ENCODE measurements at regions not wholly inside any gene's neighbourhood (a gene's known extent, or its start where the extent isn't known, plus 50 kb on each side); places are given as distances from the start of the nearest gene placed in this dataset.

DNA sequence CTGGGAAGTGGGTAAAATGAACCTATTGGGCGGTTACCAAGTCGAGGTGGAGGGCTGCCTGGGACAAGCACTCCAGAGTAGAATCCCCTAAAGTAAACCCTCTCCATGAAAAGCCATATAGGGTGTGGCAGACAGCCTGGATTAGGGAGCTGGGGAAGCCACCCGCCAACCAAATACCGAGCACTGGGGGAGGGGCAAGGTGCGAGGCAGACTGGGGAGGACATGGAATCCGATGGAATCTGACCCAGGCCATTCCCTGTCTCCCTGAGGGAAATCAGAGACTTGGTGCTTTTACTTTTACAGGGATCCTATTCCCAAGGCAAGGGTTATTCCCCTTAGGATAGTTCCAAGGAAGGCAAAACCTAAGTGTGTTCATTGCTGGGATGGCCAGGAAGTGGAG lies 130.9 kb upstream of the HSD17B12 start:
- DNase-seq (ENCODE audit: low read depth), result no peak
- Histone ChIP-seq H3K27me3 (ENCODE audit: control insufficient read depth, insufficient read depth, low read length) (peaks cover 36% of the 10 kb centered on the region), H3K4me3 (ENCODE audit: low read depth, low read length) (no peak overlapping the region), H3K36me3 (ENCODE audit: control insufficient read depth, insufficient read depth, low read length) (no peaks in the 10 kb centered on the region)
- TF ChIP-seq, protein P1, sequence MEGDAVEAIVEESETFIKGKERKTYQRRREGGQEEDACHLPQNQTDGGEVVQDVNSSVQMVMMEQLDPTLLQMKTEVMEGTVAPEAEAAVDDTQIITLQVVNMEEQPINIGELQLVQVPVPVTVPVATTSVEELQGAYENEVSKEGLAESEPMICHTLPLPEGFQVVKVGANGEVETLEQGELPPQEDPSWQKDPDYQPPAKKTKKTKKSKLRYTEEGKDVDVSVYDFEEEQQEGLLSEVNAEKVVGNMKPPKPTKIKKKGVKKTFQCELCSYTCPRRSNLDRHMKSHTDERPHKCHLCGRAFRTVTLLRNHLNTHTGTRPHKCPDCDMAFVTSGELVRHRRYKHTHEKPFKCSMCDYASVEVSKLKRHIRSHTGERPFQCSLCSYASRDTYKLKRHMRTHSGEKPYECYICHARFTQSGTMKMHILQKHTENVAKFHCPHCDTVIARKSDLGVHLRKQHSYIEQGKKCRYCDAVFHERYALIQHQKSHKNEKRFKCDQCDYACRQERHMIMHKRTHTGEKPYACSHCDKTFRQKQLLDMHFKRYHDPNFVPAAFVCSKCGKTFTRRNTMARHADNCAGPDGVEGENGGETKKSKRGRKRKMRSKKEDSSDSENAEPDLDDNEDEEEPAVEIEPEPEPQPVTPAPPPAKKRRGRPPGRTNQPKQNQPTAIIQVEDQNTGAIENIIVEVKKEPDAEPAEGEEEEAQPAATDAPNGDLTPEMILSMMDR (IDR thresholded peaks at IDR 0.05; ENCODE audit: insufficient read depth, low read length, poor library complexity, severe bottlenecking), result no peak

GRCh38 chr11:43550714-43551113 lies 129.8 kb upstream of the HSD17B12 start:
- no peak for DNase-seq (ENCODE audit: low read depth)
- peaks cover 36% of the 10 kb centered on the region for H3K27me3 ChIP-seq (ENCODE audit: control insufficient read depth, insufficient read depth, low read length)
- H3K4me3 ChIP-seq (ENCODE audit: low read depth, low read length), result no peak overlapping the region
- no peaks in the 10 kb centered on the region for H3K36me3 ChIP-seq (ENCODE audit: control insufficient read depth, insufficient read depth, low read length)
- TF ChIP-seq, protein P1 (IDR thresholded peaks at IDR 0.05; ENCODE audit: insufficient read depth, low read length, poor library complexity, severe bottlenecking), result no peak

DNA sequence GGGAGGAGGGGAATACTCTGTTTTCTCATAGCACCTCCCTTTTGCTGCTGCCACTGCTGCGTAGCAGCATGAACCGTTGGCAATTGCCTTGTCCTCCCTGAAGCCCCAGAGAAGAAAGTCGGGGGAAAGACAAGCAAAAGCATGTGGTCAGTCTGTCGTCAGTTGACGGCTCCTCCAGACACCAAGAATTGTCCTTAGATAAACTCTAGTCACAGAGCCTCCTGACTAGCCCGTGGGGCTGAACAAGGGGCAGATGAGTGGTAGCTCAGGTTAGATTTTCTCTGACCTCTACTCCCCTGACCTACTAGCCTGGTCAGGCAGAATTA lies 126.4 kb upstream of the HSD17B12 start:
- Histone ChIP-seq H3K36me3 (ENCODE audit: control insufficient read depth, insufficient read depth, low read length) (no peaks in the 10 kb centered on the region), H3K27me3 (ENCODE audit: control insufficient read depth, insufficient read depth, low read length) (peaks cover 35% of the 10 kb centered on the region), H3K4me3 (ENCODE audit: low read depth, low read length) (no peak overlapping the region)
- no peak for DNase-seq (ENCODE audit: low read depth)
- TF ChIP-seq, protein P1 (IDR thresholded peaks at IDR 0.05; ENCODE audit: insufficient read depth, low read length, poor library complexity, severe bottlenecking), result no peak

DNA sequence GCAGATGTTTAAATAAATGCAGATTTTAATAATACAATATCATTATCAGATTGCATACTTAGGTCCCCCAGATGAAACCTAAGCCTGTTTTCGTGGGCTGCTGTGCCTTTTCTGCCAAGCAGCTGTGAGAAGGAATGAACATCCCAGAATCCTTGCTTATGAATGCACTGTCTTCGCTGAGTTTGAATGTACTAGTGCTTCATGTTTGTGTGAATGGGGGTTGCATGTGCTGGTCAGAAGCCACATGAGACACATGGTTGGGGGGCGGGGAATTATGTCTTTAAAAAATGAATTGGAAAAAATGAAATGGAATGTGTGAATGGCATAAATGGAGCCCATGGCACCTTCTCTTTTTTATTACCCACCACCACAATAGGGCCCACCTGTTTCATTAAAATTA lies 125.4 kb upstream of the HSD17B12 start:
- TF ChIP-seq, protein P1 (IDR thresholded peaks at IDR 0.05; ENCODE audit: insufficient read depth, low read length, poor library complexity, severe bottlenecking), result no peak
- H3K27me3 ChIP-seq (ENCODE audit: control insufficient read depth, insufficient read depth, low read length), result peaks cover 39% of the 10 kb centered on the region
- no peak for DNase-seq (ENCODE audit: low read depth)
- no peak overlapping the region for H3K4me3 ChIP-seq (ENCODE audit: low read depth, low read length)
- H3K36me3 ChIP-seq (ENCODE audit: control insufficient read depth, insufficient read depth, low read length), result no peaks in the 10 kb centered on the region

DNA sequence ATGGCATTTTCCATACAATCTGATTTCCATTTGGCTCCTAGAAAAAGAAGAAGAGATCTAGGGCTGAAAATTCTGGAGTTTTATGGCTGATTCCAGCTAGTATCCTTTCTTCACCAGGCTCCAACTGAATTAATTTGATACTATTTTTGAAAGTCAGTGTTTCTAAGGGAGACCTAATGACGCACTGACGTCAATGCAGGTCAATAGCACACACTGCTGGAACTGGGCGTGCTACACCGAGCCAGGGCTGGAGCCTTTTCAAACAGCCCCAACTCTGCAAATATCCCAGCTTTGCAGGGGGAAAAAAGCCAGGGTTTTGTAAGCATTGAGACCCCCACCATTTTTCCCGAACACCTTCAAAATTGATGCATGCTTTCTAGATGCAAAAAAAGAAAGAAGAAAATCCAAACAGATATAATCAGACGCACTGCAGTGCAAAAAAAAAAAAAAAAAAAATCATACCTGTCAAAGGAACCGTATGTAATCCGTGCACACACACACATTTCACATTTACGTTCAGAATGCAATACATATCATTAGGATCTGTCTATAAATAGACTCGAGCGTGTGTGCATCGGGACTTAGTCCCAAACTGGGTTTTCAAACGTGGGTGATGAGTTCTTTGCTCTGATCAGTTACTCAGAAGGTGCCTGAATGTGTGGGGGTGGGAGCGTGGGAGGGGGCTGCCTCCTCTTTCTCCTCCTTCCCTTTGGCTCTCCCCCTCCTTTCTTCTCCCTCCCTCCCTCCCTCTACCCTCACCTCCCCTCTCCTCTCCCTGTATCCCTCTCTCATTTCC lies 124.5 kb upstream of the HSD17B12 start:
- H3K36me3 ChIP-seq (ENCODE audit: control insufficient read depth, insufficient read depth, low read length), result no peaks in the 10 kb centered on the region
- no peak overlapping the region for H3K4me3 ChIP-seq (ENCODE audit: low read depth, low read length)
- DNase-seq (ENCODE audit: low read depth), result no peak
- H3K27me3 ChIP-seq (ENCODE audit: control insufficient read depth, insufficient read depth, low read length), result peaks cover 40% of the 10 kb centered on the region
- TF ChIP-seq, protein P1 (IDR thresholded peaks at IDR 0.05; ENCODE audit: insufficient read depth, low read length, poor library complexity, severe bottlenecking), result no peak
